B cell (primary cell): ENCODE measurements at regions not wholly inside any gene's neighbourhood (a gene's known extent, or its start where the extent isn't known, plus 50 kb on each side); places are given as distances from the start of the nearest gene placed in this dataset.

ENCODE experiments used
- ATAC-seq: fragments of 200-7000 bp; cut with Tn5 transposase; one replicate; pipeline ENCODE4 v1.10.0; 2021; ENCODE audit warnings: low read depth, mild to moderate bottlenecking, moderate number of reproducible peaks, moderate library complexity
- CTCF ChIA-PET: fragments of 350-600 bp; sonication (Branson Sonifier 250); formaldehyde crosslinking; loops from one replicate; lab custom pipeline; 2021; ENCODE audit warnings: antibody characterized with exemption, inconsistent platforms; lab: Charles Lee
- POLR2A ChIA-PET: fragments of 350-600 bp; sonication (Branson Sonifier 250); formaldehyde crosslinking; loops from one replicate; lab custom pipeline; 2021; ENCODE audit warnings: antibody characterized with exemption; lab: Charles Lee
- DNase-seq: peaks from one replicate; pipeline ENCODE4 v3.0.0; 2013
- H2AFZ ChIP-seq: 2 replicates; pipeline ENCODE4 v1.6.1; 2012; ENCODE audit warnings: mild to moderate bottlenecking, low read depth, low read length; ENCODE audit not compliant: insufficient read depth, poor library complexity, severe bottlenecking
- H3K27ac ChIP-seq, 2 donors: 1 replicate in 1 of 2; 2 replicates in 1 of 2; pipeline ENCODE4 v1.5.1; 2012 to 2013; ENCODE audit warnings: low read length in 2 of 2, mild to moderate bottlenecking in 2 of 2, moderate library complexity in 1 of 2
- H3K27me3 ChIP-seq, 4 experiments: fragments of 200-600 bp in 1 of 4; sonication (generic) in 1 of 4; replicated peaks in 1 of 4; 1 replicate in 2 of 4; 2 replicates in 2 of 4; pipeline versions ENCODE4 v1.6.1 to v1.7.0; 2013 to 2016; ENCODE audit warnings: low read length in 3 of 4, mild to moderate bottlenecking in 2 of 4, mixed read lengths in 1 of 4, moderate library complexity in 1 of 4; ENCODE audit not compliant: insufficient read depth in 4 of 4, control insufficient read depth in 3 of 4; ENCODE audit errors: control extremely low read depth in 1 of 4
- H3K36me3 ChIP-seq, 2 experiments: replicated peaks in 1 of 2; 1 replicate in 1 of 2; 2 replicates in 1 of 2; pipeline versions ENCODE4 v1.6.1 to v1.7.1; 2013; ENCODE audit warnings: low read length in 1 of 2; ENCODE audit not compliant: insufficient read depth in 2 of 2, control insufficient read depth in 1 of 2; ENCODE audit errors: control extremely low read depth in 1 of 2, extremely low read depth in 1 of 2
- H3K4me1 ChIP-seq, 2 donors: fragments of 200-600 bp in 1 of 2; sonication (generic) in 1 of 2; 1 replicate in 1 of 2; 2 replicates in 1 of 2; pipeline versions ENCODE4 v1.5.1 to v1.6.1; 2013 to 2017; ENCODE audit warnings: low read length in 2 of 2; ENCODE audit not compliant: control insufficient read depth in 2 of 2, insufficient read depth in 2 of 2
- H3K4me2 ChIP-seq: replicated peaks from 2 replicates; pipeline ENCODE3; 2012; ENCODE audit warnings: mild to moderate bottlenecking, low read depth, low read length; ENCODE audit not compliant: poor library complexity, severe bottlenecking
- H3K4me3 ChIP-seq, 5 experiments: fragments of 200-600 bp in 1 of 5; sonication (generic) in 1 of 5; 1 replicate in 3 of 5; 2 replicates in 2 of 5; pipeline versions ENCODE4 v1.5.1 to v1.7.0; 2011 to 2016; ENCODE audit warnings: low read length in 4 of 5, mild to moderate bottlenecking in 4 of 5, low read depth in 2 of 5, control low read depth in 1 of 5, moderate library complexity in 1 of 5; ENCODE audit not compliant: insufficient read depth in 1 of 5; ENCODE audit errors: control extremely low read depth in 1 of 5, extremely low read depth in 1 of 5
- H3K79me2 ChIP-seq: fragments of 200-600 bp; sonication (generic); one replicate; pipeline ENCODE4 v1.6.0; 2016; ENCODE audit warnings: low read length; ENCODE audit not compliant: control insufficient read depth, insufficient read depth
- H3K9ac ChIP-seq: fragments of 200-600 bp; sonication (generic); 2 replicates; pipeline ENCODE4 v1.6.1; 2017; ENCODE audit warnings: mild to moderate bottlenecking, low read length, moderate library complexity
- H3K9me3 ChIP-seq, 3 donors: one replicate each; pipeline versions ENCODE4 v1.6.1 to v1.7.1; 2013; ENCODE audit warnings: low read length in 2 of 3; ENCODE audit not compliant: control insufficient read depth in 2 of 3, insufficient read depth in 1 of 3; ENCODE audit errors: control extremely low read depth in 1 of 3
- H4K20me1 ChIP-seq: 2 replicates; pipeline ENCODE4 v1.6.0; 2012; ENCODE audit warnings: mild to moderate bottlenecking, low read length; ENCODE audit not compliant: insufficient read depth, control insufficient read depth, poor library complexity, severe bottlenecking
- H3K27ac Mint-ChIP-seq: one replicate; pipeline ENCODE4 v1.8.0; 2021; ENCODE audit warnings: mixed read lengths
- H3K27me3 Mint-ChIP-seq: one replicate; pipeline ENCODE4 v1.8.0; 2021; ENCODE audit warnings: mixed read lengths
- H3K4me1 Mint-ChIP-seq: one replicate; pipeline ENCODE4 v1.8.0; 2021; ENCODE audit warnings: mixed read lengths
- H3K4me3 Mint-ChIP-seq: one replicate; pipeline ENCODE4 v1.8.0; 2021; ENCODE audit warnings: mixed read lengths
- H3K9me3 Mint-ChIP-seq: one replicate; pipeline ENCODE4 v1.8.0; 2022; ENCODE audit warnings: mixed read lengths; ENCODE audit not compliant: insufficient read depth
- EZH2 ChIP-seq: IDR thresholded peaks from 2 replicates; pipeline ENCODE4 v1.6.1; 2012; ENCODE audit warnings: borderline replicate concordance, low read depth, mild to moderate bottlenecking, moderate library complexity, low read length; ENCODE audit not compliant: insufficient read depth, poor library complexity, severe bottlenecking
- WGBS: methylation state at CpG from one replicate; pipeline ENCODE4 v1.1.5; 2013; ENCODE audit warnings: missing lambda C conversion rate; ENCODE audit not compliant: insufficient coverage; 5-methylcytosine and 5-hydroxymethylcytosine counted together
- intact Hi-C: fragments of 100-400 bp; cut with micrococcal nuclease; formaldehyde crosslinking; loops from one replicate; pipeline ENCODE4 v1.10.0; 2022
- TF ChIP-seq, protein P1 (sequence below): fragments of 200-600 bp; IDR thresholded peaks from one replicate; pipeline ENCODE4 v1.8.0; 2022; ENCODE audit warnings: antibody characterized with exemption, mild to moderate bottlenecking

DNA sequence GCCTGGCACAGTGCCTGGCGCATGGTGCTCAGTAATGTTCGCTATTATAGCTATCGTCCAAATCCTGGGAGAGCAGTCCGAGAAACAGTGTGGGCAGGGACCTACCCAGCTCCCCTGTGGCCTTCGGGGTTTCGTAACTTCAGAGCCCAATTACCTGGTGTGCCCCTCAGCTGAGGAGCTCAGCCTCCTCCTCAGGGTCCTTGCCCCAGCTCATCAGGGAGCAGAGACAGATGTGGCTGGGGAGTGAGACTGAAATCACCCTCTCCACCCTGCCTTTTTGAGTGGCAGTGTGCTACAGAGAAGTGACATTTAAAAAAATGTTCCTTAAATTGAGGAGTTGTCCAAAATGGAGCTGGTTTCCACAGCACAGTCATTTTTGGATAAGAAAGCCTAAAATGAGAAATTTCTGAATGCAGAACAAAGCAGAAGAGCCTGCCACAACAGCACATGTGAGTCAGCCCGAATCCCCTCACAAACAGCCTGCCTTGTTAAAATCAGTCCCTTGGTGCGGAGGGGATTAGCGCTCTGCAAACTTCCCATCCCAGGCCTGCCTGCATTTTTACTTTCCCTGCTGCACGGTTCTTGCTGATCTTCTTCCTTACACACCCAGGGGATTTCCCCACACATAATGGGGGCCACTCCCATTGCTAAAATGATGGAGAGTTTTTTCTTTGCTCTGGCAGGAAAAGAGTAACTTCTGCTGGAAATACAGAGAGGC is 78.1 kb upstream of the PITX1 start:
- Mint-ChIP-seq H3K4me1 (no peaks in the 10 kb centered on the region), H3K27ac (no peak overlapping the region), H3K9me3 (no peaks in the 10 kb centered on the region), H3K4me3 (no peak overlapping the region), H3K27me3 (peaks cover 15% of the 10 kb centered on the region)
- Histone ChIP-seq H3K9me3 (no peaks in the 10 kb centered on the region), H3K79me2 (no peaks in the 10 kb centered on the region), H2AFZ (no peak overlapping the region), H3K4me2 (no peak overlapping the region), H3K4me3 (no peak overlapping the region), H3K36me3 (no peaks in the 10 kb centered on the region), H3K9ac (no peak overlapping the region), H3K4me1 (no peaks in the 10 kb centered on the region), H3K27me3 (peaks cover 0 to 8% (median 0%) of the 10 kb centered on the region in 4 experiments), H4K20me1 (no peaks in the 10 kb centered on the region), H3K27ac (no peak overlapping the region)
- 91% methylated on average over 9 of the region's 10 CpGs for WGBS
- ChIA-PET CTCF (no interaction called here), POLR2A (interaction anchor here (0.6 kb wide), 1 partner anchor 8 kb away, joined by 10 read pairs; no protein-coding TSS in a partner anchor)
- DNase-seq (no peak), ATAC-seq (no peak)
- TF ChIP-seq, protein P1, sequence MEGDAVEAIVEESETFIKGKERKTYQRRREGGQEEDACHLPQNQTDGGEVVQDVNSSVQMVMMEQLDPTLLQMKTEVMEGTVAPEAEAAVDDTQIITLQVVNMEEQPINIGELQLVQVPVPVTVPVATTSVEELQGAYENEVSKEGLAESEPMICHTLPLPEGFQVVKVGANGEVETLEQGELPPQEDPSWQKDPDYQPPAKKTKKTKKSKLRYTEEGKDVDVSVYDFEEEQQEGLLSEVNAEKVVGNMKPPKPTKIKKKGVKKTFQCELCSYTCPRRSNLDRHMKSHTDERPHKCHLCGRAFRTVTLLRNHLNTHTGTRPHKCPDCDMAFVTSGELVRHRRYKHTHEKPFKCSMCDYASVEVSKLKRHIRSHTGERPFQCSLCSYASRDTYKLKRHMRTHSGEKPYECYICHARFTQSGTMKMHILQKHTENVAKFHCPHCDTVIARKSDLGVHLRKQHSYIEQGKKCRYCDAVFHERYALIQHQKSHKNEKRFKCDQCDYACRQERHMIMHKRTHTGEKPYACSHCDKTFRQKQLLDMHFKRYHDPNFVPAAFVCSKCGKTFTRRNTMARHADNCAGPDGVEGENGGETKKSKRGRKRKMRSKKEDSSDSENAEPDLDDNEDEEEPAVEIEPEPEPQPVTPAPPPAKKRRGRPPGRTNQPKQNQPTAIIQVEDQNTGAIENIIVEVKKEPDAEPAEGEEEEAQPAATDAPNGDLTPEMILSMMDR = no peak
- TF ChIP-seq EZH2 = no peak
- intact Hi-C loops = no loop called here

DNA sequence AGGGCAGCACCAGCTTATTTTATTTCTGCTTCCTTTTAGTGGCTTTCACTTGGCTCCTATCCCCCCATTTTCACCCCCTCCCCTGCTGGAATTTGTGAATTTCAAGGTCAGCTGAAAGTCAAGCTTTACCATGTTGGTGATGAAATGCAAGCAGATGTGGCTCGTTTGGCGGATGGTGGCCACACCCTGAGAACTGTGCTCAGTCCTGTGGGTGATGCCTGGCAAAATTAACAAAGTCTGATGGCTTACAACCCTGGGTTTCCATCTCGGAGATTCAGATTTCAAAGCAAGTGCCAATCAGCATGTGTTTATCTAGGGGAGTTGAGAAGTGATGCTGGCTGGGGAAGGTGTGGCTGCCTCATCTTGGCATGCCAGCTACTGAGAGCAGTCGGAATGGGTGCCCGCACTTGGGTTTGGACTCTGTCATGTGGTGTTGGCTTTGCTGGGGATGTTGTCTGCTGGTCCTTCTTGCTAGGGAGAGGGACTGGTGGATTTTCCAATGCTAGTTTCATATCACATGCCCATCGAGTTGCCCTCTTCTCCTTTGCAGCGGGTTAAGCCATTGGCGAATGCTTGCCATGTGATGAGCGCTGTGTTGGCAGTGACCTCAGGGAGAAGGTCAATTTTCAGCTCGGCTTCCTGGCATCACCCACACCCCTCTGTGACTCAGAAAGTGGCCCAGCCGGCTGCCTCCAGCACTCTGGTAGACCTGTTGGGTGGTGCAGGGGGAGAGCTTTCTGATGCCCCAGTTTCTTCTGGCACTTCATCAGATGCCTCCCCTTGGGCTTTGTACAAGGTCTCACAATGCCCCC is 77.0 kb upstream of the PITX1 start:
- no peak overlapping the region for H3K4me3 ChIP-seq
- Mint-ChIP-seq H3K27me3 (peaks cover 16% of the 10 kb centered on the region), H3K4me3 (no peak overlapping the region), H3K9me3 (no peaks in the 10 kb centered on the region), H3K4me1 (no peaks in the 10 kb centered on the region), H3K27ac (no peak overlapping the region)
- no peak overlapping the region for H3K27ac ChIP-seq
- H3K9ac ChIP-seq = no peak overlapping the region
- DNase-seq = no peak
- no peak overlapping the region for H2AFZ ChIP-seq
- no peak for ATAC-seq
- no peaks in the 10 kb centered on the region for H3K4me1 ChIP-seq
- H3K9me3 ChIP-seq = no peaks in the 10 kb centered on the region
- ChIA-PET POLR2A (no interaction called here), CTCF (no interaction called here)
- TF ChIP-seq, protein P1 = no peak
- TF ChIP-seq EZH2 = no peak
- H3K27me3 ChIP-seq = peaks cover 0 to 8% (median 0%) of the 10 kb centered on the region in 4 experiments
- H3K79me2 ChIP-seq = no peaks in the 10 kb centered on the region
- no peaks in the 10 kb centered on the region for H4K20me1 ChIP-seq
- intact Hi-C loops = no loop called here
- no peaks in the 10 kb centered on the region for H3K36me3 ChIP-seq
- WGBS = 92% methylated on average over 9 of the region's 11 CpGs
- no peak overlapping the region for H3K4me2 ChIP-seq
